ENCODE measurements at regions not wholly inside any gene's neighbourhood (a gene's known extent, or its start where the extent isn't known, plus 50 kb on each side); places are given as distances from the start of the nearest gene placed in this dataset.

GRCh38 chr20:10784554-10785183, 110.9 kb upstream of the JAG1 start:
- TF ChIP-seq GATA2 (IDR thresholded peaks at IDR 0.05; ENCODE audit: low read depth, low read length): no peak
- no peak for TF ChIP-seq GATA3 (IDR thresholded peaks at IDR 0.05; ENCODE audit: low read depth, low read length)

Measured in SH-SY5Y (cell line).